GM10266 (cell line): ENCODE measurements at regions not wholly inside any gene's neighbourhood (a gene's known extent, or its start where the extent isn't known, plus 50 kb on each side); places are given as distances from the start of the nearest gene placed in this dataset.

Source experiments
- DNase-seq: peaks from one replicate; pipeline ENCODE4 v3.0.0; 2012; ENCODE audit errors: extremely low spot score
- TF ChIP-seq, protein P1 (sequence below): IDR thresholded peaks from 2 replicates; pipeline ENCODE4 v1.5.1; 2012; ENCODE audit warnings: mild to moderate bottlenecking, low read depth; ENCODE audit not compliant: control insufficient read depth, insufficient read depth; ENCODE audit errors: missing control alignments

DNA sequence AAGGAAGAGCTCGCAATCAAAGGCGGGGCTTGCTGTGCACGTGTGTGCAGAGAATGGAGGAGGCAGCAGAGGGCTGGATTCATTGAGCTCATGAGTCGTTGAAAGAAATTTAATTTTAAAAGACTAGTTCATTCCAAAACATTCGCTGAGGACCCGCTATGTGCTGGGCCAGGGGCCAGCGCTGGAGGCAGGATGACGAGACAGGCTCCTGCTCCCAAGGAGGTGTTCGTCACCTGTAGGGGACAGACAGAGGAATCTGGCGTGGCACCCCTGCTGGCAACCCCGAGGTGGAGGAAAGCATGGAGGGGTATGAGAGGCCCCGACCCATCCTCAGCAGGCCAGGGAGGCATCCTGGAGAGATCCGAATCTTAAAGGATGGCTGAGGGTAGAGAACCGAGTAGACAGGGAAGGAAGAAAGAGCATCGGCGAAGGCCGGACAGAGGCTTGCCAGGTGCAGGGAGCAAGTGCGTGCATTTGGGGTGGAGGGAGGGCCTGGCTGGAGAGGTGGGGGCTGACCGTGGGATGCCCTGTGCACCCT lies 96.4 kb downstream of the CPZ start:
- no peak for DNase-seq
- TF ChIP-seq, protein P1, sequence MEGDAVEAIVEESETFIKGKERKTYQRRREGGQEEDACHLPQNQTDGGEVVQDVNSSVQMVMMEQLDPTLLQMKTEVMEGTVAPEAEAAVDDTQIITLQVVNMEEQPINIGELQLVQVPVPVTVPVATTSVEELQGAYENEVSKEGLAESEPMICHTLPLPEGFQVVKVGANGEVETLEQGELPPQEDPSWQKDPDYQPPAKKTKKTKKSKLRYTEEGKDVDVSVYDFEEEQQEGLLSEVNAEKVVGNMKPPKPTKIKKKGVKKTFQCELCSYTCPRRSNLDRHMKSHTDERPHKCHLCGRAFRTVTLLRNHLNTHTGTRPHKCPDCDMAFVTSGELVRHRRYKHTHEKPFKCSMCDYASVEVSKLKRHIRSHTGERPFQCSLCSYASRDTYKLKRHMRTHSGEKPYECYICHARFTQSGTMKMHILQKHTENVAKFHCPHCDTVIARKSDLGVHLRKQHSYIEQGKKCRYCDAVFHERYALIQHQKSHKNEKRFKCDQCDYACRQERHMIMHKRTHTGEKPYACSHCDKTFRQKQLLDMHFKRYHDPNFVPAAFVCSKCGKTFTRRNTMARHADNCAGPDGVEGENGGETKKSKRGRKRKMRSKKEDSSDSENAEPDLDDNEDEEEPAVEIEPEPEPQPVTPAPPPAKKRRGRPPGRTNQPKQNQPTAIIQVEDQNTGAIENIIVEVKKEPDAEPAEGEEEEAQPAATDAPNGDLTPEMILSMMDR = no peak

DNA sequence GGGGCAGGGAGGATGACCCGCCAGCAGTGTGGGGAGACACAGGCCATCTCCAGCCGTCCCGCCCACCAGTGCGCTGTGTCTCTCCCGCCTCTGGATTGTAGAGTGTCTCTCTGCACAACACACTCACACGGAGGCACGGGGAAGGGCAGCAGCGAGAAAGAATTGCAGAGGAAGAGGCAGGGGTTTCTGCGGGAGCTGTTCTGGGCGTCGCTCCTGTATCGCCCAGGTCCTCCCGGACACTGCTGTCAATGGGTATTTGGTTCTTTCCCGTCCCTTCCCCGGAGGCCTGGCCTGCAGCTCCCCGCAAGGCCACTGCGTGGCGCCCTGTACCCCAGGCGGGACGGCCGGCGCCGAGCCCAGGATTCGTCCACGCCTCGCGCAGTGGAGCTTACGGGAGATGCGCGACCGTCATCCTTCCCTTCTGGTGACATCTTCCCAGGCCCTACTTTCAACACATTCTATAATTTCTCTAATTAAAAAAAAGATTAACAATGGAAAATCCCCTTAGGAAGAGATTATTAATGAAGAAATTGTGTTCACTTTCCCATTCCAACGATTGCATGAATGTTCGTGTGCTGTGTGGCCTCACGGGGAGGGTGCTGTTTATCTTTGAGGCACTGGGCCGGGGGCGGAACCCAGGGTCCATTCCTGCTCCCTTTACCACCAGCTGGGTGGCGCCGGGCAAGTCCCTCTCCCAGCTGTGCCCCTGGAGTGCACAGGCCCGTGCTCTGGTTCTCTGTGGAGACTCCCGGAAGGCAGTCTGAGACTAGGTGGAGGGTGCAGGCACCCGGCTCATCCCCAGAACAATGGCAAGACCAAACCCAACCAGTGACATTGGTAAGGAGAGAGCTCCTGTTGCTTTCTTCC lies 95.7 kb downstream of the CPZ start:
- TF ChIP-seq, protein P1 = peak; percentile 30
- no peak for DNase-seq

DNA sequence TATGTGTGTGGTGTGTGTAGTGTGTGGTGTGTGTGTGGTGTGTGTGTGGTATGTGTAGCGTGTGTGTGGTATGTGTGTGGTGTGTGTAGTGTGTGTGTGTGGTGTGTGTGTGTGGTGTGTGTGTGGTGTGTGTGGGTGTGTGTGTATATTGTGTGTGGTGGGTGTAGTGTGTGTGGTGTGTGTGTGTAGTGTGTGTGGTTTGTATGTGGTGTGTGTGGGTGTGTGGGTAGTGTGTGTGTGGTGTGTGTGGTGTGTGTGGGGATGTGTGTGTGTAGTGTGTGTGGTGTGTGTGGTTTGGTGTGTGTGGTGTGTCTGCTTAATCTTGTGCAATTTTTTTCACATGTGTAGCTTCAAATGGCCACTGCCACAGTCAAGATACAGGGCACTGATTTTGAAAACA lies 94.5 kb downstream of the CPZ start:
- TF ChIP-seq, protein P1 = no peak
- no peak for DNase-seq

DNA sequence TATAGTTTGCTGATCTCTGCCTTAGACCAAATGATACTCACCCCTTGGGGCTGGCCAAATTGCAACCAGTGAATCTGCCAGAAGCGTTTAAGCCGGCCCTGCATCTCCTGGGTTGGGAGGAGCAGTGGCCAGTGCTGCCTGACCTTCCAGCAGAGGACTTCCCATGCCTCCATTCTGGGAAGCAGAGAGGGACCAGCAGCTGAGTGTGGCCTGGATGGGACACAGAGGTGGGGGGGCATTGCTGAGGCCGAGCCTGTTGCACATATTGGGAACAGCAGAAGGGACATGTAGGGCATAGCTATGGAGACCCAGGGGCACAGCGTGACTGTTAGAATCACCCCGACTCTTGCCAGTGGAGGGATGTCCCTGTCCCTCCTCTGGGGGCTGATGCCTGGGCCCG lies 93.3 kb downstream of the CPZ start:
- no peak for DNase-seq
- TF ChIP-seq, protein P1 = no peak

DNA sequence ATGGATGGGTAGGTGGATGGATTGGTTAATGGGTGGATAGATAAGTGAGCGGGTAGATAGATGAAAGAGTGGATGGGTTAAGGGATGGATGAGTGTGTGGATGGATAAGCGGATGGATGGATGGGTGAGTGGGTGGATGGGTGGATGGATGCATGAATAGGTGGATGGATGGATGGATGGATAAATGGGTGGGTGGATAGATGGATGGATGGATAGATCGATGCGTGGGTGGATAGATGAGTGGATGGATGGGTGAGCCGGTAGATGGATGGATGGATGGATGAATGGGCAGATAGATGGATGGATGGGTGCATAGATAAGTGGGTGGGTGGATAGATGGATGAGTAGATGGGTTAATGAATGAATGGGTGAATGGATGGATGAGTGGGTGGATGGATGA lies 90.9 kb downstream of the CPZ start:
- TF ChIP-seq, protein P1 = no peak
- DNase-seq = no peak

DNA sequence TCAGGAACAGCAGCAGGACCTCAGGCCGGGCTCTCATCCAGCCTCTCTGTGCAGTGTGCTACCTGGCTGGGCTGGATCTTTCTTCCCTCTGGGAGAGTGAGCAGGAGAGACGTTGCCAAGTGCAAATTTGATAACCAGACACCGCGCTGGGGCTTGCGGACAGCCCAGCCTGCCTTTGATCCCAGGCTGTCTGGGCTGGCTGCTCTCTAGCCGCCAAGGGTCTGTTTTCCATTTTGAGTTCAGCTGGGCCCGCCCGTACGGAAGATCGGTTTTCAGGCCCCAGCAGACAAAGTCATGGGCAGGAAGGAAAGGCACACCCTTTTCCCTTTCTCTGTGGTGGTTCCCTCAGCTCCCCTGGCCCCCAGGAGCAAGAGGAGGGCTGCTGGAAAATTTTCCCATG lies 90.2 kb downstream of the CPZ start:
- TF ChIP-seq, protein P1 = no peak
- DNase-seq = no peak

DNA sequence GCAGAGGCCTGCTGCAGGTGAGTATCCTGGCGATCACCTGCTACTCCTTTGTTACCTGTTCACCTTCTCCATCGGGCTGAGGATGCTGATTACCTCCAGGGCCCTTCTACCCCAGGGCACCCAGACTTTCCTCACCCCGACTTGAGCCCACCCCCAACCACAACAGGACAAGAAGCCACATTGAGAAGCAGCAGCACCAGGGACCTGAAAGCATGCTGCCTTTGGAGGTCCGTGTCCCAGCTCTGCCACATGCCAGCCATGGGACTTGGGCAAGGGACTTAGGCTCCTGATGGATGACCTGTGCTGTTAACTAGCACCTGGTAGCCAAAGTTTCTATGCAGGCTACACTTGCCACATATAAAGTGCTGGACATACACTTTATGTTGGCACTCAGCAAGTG lies 89.7 kb downstream of the CPZ start:
- TF ChIP-seq, protein P1 = no peak
- no peak for DNase-seq
